Endothelial cell of umbilical vein (primary cell): ENCODE measurements at regions not wholly inside any gene's neighbourhood (a gene's known extent, or its start where the extent isn't known, plus 50 kb on each side); places are given as distances from the start of the nearest gene placed in this dataset.

Source experiments
- BruUV-seq: library from RNA; stranded (reverse); fragments of 400-500 nt; replicated peaks from 2 replicates; lab custom pipeline; 2021; lab: Mats Ljungman, UMichigan
- CTCF ChIA-PET: fragments of 300-600, 350-600 bp; sonication (Branson Sonifier 250); formaldehyde crosslinking; loops from one replicate; lab custom pipeline; 2021; ENCODE audit warnings: antibody characterized with exemption, inconsistent platforms; lab: Charles Lee
- POLR2A ChIA-PET: fragments of 300-600, 350-600 bp; sonication (Branson Sonifier 250); formaldehyde crosslinking; loops from one replicate; lab custom pipeline; 2021; ENCODE audit warnings: antibody characterized with exemption, inconsistent platforms; lab: Charles Lee
- DNase-seq: peaks from one replicate; pipeline ENCODE4 v3.0.0-alpha.2; 2011; ENCODE audit warnings: low read depth, low spot score
- FAIRE-seq: peaks from 2 replicates; lab custom pipeline; 2011; peaks lifted over from hg19 to GRCh38; lab: Jason Lieb, UNC
- H2AFZ ChIP-seq: 2 replicates; pipeline ENCODE4 v1.6.0; 2012; ENCODE audit warnings: low read depth, low read length, control low read depth, inconsistent platforms
- H3K27ac ChIP-seq: 2 replicates; pipeline ENCODE4 v1.5.1; 2011; ENCODE audit warnings: low read depth, mild to moderate bottlenecking, control low read depth, low read length, moderate library complexity; ENCODE audit not compliant: insufficient read depth
- H3K27me3 ChIP-seq, 2 experiments: 2 replicates each; pipeline versions ENCODE4 v1.6.0 to v1.6.1; 2011; ENCODE audit warnings: low read length in 2 of 2, mixed read lengths in 1 of 2; ENCODE audit not compliant: control insufficient read depth in 2 of 2, insufficient read depth in 2 of 2
- H3K36me3 ChIP-seq, 2 experiments: 2 replicates in 1 of 2; 3 replicates in 1 of 2; pipeline ENCODE4 v1.5.1; 2011; ENCODE audit warnings: low read length in 2 of 2, mild to moderate bottlenecking in 1 of 2, moderate library complexity in 1 of 2; ENCODE audit not compliant: control insufficient read depth in 2 of 2, insufficient read depth in 2 of 2; ENCODE audit errors: extremely low read depth in 1 of 2
- H3K4me1 ChIP-seq: 3 replicates; pipeline ENCODE4 v1.5.1; 2011; ENCODE audit warnings: mild to moderate bottlenecking, low read length; ENCODE audit not compliant: control insufficient read depth, insufficient read depth; ENCODE audit errors: extremely low read depth
- H3K4me2 ChIP-seq: 2 replicates; pipeline ENCODE4 v1.6.1; 2011; ENCODE audit warnings: low read length, control low read depth, mixed read lengths; ENCODE audit not compliant: insufficient read depth
- H3K4me3 ChIP-seq, 3 experiments: fragments of 200-600 bp in 1 of 3; sonication (generic), shearing (Covaris generic) in 1 of 3; replicated peaks in 1 of 3; 2 replicates each; pipeline ENCODE4 v1.5.1; 2011 to 2016; ENCODE audit warnings: control low read depth in 3 of 3, low read length in 3 of 3, mild to moderate bottlenecking in 2 of 3, inconsistent platforms in 1 of 3, low read depth in 1 of 3, moderate library complexity in 1 of 3; ENCODE audit not compliant: insufficient read depth in 1 of 3
- H3K79me2 ChIP-seq: 2 replicates; pipeline ENCODE4 v1.6.0; 2012; ENCODE audit warnings: low read length, inconsistent platforms; ENCODE audit not compliant: control insufficient read depth, insufficient read depth
- H3K9ac ChIP-seq: replicated peaks from 2 replicates; pipeline ENCODE3; 2011; ENCODE audit warnings: low read length, control low read depth; ENCODE audit not compliant: insufficient read depth; ENCODE audit errors: extremely low read depth
- H3K9me1 ChIP-seq: replicated peaks from 3 replicates; pipeline ENCODE4 v1.6.0; 2011; ENCODE audit warnings: mild to moderate bottlenecking, low read length; ENCODE audit not compliant: control insufficient read depth, insufficient read depth; ENCODE audit errors: extremely low read depth
- H3K9me3 ChIP-seq: replicated peaks from 2 replicates; pipeline ENCODE4 v1.5.1; 2012; ENCODE audit warnings: low read length, inconsistent platforms; ENCODE audit not compliant: control insufficient read depth, insufficient read depth
- H4K20me1 ChIP-seq: replicated peaks from 2 replicates; pipeline ENCODE3; 2011; ENCODE audit warnings: mild to moderate bottlenecking, low read length; ENCODE audit not compliant: control insufficient read depth, insufficient read depth; ENCODE audit errors: extremely low read depth
- EZH2 ChIP-seq: IDR thresholded peaks from 2 replicates; pipeline ENCODE4 v1.6.1; 2012; ENCODE audit warnings: borderline replicate concordance, low read depth, mild to moderate bottlenecking, moderate library complexity, low read length, inconsistent platforms; ENCODE audit not compliant: severe bottlenecking
- GATA2 ChIP-seq: IDR thresholded peaks from 2 replicates; pipeline ENCODE4 v1.7.0; 2011; ENCODE audit warnings: low read depth, mild to moderate bottlenecking, moderate library complexity, mixed read lengths, low read length; ENCODE audit not compliant: insufficient read length, insufficient read depth
- JUN ChIP-seq: IDR thresholded peaks from 2 replicates; pipeline ENCODE4 v1.6.1; 2011; ENCODE audit warnings: borderline replicate concordance, low read depth; ENCODE audit not compliant: insufficient read length, insufficient read depth
- MYC ChIP-seq: IDR thresholded peaks from one replicate; pipeline ENCODE4 v1.6.1; 2011; ENCODE audit warnings: mild to moderate bottlenecking, low read depth, low read length
- POLR2A ChIP-seq: IDR thresholded peaks from 2 replicates; pipeline ENCODE4 v1.6.1; 2012; ENCODE audit warnings: low read depth, mild to moderate bottlenecking, control low read depth, low read length
- POLR2AphosphoS5 ChIP-seq: IDR thresholded peaks from 2 replicates; pipeline ENCODE4 v1.6.1; 2012; ENCODE audit warnings: low read depth, mild to moderate bottlenecking, control low read depth, low read length, moderate library complexity; ENCODE audit not compliant: insufficient read depth
- dilution Hi-C: fragments of 300-500 bp; cut with MboI; formaldehyde crosslinking; loops from one replicate; pipeline ENCODE4 v1.15.0; 2019; ENCODE audit warnings: low sequenced_read_pairs; ENCODE audit not compliant: extremely low pct_ligation_motif_present
- intact Hi-C: fragments of 100-400 bp; cut with micrococcal nuclease; formaldehyde crosslinking; loops from one replicate; pipeline ENCODE4 v1.10.0; 2022
- TF ChIP-seq, protein P1 (sequence below), 2 donors: IDR thresholded peaks; 1 replicate in 1 of 2; 2 replicates in 1 of 2; pipeline ENCODE4 v1.5.1; 2011; ENCODE audit warnings: low read length in 2 of 2, mild to moderate bottlenecking in 2 of 2, moderate library complexity in 2 of 2, control low read depth in 1 of 2, inconsistent platforms in 1 of 2, low read depth in 1 of 2; ENCODE audit not compliant: insufficient read depth in 1 of 2; ENCODE audit errors: extremely low read depth in 1 of 2

- no peak overlapping the region for H3K9ac ChIP-seq
- no peaks in the 10 kb centered on the region for H4K20me1 ChIP-seq
- H3K4me1 ChIP-seq = no peaks in the 10 kb centered on the region
- DNase-seq = no peak
- TF ChIP-seq POLR2AphosphoS5 (no peak), JUN (no peak), GATA2 (no peak), POLR2A (no peak)
- dilution Hi-C loops = no loop called here
- no peak for FAIRE-seq
- no peaks in the 10 kb centered on the region for H3K79me2 ChIP-seq
- ChIA-PET CTCF (no interaction called here), POLR2A (no interaction called here)
- H3K9me3 ChIP-seq = no peaks in the 10 kb centered on the region
- intact Hi-C loops = no loop called here
- BruUV-seq = no TSS peak
- H2AFZ ChIP-seq = no peak overlapping the region
- H3K36me3 ChIP-seq = no peaks in the 10 kb centered on the region
- H3K4me3 ChIP-seq = no peak overlapping the region
- H3K27ac ChIP-seq = no peak overlapping the region
- H3K4me2 ChIP-seq = no peak overlapping the region
- H3K27me3 ChIP-seq = no peaks in the 10 kb centered on the region
- H3K9me1 ChIP-seq = no peaks in the 10 kb centered on the region
Observed at GRCh38 chr2:226677080-226677479, 122.5 kb downstream of the IRS1 start.

GRCh38 chr2:226676618-226677017 is 123.0 kb downstream of the IRS1 start:
- Histone ChIP-seq H3K4me3 (no peak overlapping the region), H3K27ac (no peak overlapping the region), H3K9ac (no peak overlapping the region), H3K79me2 (no peaks in the 10 kb centered on the region), H2AFZ (no peak overlapping the region), H3K4me2 (no peak overlapping the region), H3K9me1 (no peaks in the 10 kb centered on the region), H4K20me1 (no peaks in the 10 kb centered on the region), H3K27me3 (no peaks in the 10 kb centered on the region), H3K36me3 (no peaks in the 10 kb centered on the region), H3K9me3 (no peaks in the 10 kb centered on the region), H3K4me1 (no peaks in the 10 kb centered on the region)
- dilution Hi-C loops (no loop called here), intact Hi-C loops (no loop called here)
- BruUV-seq = no TSS peak
- TF ChIP-seq, protein P1, sequence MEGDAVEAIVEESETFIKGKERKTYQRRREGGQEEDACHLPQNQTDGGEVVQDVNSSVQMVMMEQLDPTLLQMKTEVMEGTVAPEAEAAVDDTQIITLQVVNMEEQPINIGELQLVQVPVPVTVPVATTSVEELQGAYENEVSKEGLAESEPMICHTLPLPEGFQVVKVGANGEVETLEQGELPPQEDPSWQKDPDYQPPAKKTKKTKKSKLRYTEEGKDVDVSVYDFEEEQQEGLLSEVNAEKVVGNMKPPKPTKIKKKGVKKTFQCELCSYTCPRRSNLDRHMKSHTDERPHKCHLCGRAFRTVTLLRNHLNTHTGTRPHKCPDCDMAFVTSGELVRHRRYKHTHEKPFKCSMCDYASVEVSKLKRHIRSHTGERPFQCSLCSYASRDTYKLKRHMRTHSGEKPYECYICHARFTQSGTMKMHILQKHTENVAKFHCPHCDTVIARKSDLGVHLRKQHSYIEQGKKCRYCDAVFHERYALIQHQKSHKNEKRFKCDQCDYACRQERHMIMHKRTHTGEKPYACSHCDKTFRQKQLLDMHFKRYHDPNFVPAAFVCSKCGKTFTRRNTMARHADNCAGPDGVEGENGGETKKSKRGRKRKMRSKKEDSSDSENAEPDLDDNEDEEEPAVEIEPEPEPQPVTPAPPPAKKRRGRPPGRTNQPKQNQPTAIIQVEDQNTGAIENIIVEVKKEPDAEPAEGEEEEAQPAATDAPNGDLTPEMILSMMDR (IDR thresholded peaks at IDR 0.05; ENCODE audit: extremely low read depth in 1 of 2, insufficient read depth in 1 of 2, low read depth in 1 of 2, low read length in 2 of 2) = no peak
- TF ChIP-seq EZH2 (no peak), GATA2 (no peak), POLR2AphosphoS5 (no peak), JUN (no peak), MYC (no peak)
- ChIA-PET POLR2A (no interaction called here), CTCF (no interaction called here)
- no peak for FAIRE-seq
- no peak for DNase-seq
